Thyroid gland (tissue), 4 donors: ENCODE measurements at regions not wholly inside any gene's neighbourhood (a gene's known extent, or its start where the extent isn't known, plus 50 kb on each side); places are given as distances from the start of the nearest gene placed in this dataset.

Experiments used
- DNase-seq, 2 donors: peaks; one replicate each; pipeline ENCODE4 v3.0.0-alpha.2; 2019
- H3K27ac ChIP-seq, 3 donors: fragments of 200-600 bp; sonication (generic); 1 replicate in 2 of 3; 2 replicates in 1 of 3; pipeline ENCODE4 v1.5.1; 2016 to 2019; ENCODE audit warnings: mild to moderate bottlenecking in 1 of 3, moderate library complexity in 1 of 3
- H3K27me3 ChIP-seq: fragments of 200-600 bp; sonication (generic); one replicate; pipeline ENCODE4 v1.5.1; 2019
- H3K36me3 ChIP-seq, 2 donors: fragments of 200-600 bp; sonication (generic); one replicate each; pipeline ENCODE4 v1.5.1; 2016 to 2019
- H3K4me1 ChIP-seq, 2 donors: fragments of 200-600 bp; sonication (generic); one replicate each; pipeline ENCODE4 v1.5.1; 2017 to 2019
- H3K4me3 ChIP-seq, 3 donors: fragments of 200-600 bp; sonication (generic); replicated peaks in 1 of 3; 1 replicate in 2 of 3; 2 replicates in 1 of 3; pipeline ENCODE4 v1.5.1; 2016; ENCODE audit warnings: mild to moderate bottlenecking in 1 of 3
- H3K9me3 ChIP-seq: fragments of 200-600 bp; sonication (generic); one replicate; pipeline ENCODE4 v1.5.1; 2017
- POLR2A ChIP-seq, 2 donors: fragments of 450-650 bp; IDR thresholded peaks; one replicate each; pipeline ENCODE4 v1.6.1; 2017; ENCODE audit warnings: antibody characterized with exemption in 2 of 2, mild to moderate bottlenecking in 2 of 2, moderate library complexity in 1 of 2
- WGBS, 2 donors: methylation state at CpG; one replicate each; pipeline ENCODE4 v1.1.5; 2017; 5-methylcytosine and 5-hydroxymethylcytosine counted together
- intact Hi-C: fragments of 100-400 bp; cut with DNase I; formaldehyde crosslinking; loops from one replicate; pipeline ENCODE4 v1.15.1; 2023
- TF ChIP-seq, protein P1 (sequence below), 6 experiments: fragments of 200-600 bp in 3 of 6; fragments of 450-650 bp in 3 of 6; sonication (generic) in 3 of 6; IDR thresholded peaks; one replicate each; pipeline ENCODE4 v1.5.1; 2016 to 2019; ENCODE audit warnings: antibody characterized with exemption in 6 of 6, mild to moderate bottlenecking in 2 of 6, inconsistent platforms in 1 of 6, moderate library complexity in 1 of 6

DNA sequence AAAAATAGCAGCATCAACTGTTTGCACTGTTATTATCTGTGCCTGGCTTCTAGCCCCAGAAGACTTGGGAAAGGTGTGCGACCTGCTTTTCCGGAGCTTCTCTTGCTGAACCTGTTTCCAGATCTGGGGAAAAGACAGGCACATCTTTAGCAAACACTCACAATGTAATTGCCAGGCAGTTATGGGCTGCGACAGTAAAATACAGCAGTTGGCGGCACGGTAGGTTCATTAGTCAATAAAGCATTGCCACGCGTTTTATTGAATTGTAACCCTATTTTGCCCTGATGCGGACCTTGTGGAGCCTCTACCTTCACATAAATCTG is 223.7 kb upstream of the TSHZ3 start:
- TF ChIP-seq, protein P1, sequence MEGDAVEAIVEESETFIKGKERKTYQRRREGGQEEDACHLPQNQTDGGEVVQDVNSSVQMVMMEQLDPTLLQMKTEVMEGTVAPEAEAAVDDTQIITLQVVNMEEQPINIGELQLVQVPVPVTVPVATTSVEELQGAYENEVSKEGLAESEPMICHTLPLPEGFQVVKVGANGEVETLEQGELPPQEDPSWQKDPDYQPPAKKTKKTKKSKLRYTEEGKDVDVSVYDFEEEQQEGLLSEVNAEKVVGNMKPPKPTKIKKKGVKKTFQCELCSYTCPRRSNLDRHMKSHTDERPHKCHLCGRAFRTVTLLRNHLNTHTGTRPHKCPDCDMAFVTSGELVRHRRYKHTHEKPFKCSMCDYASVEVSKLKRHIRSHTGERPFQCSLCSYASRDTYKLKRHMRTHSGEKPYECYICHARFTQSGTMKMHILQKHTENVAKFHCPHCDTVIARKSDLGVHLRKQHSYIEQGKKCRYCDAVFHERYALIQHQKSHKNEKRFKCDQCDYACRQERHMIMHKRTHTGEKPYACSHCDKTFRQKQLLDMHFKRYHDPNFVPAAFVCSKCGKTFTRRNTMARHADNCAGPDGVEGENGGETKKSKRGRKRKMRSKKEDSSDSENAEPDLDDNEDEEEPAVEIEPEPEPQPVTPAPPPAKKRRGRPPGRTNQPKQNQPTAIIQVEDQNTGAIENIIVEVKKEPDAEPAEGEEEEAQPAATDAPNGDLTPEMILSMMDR (IDR thresholded peaks at IDR 0.05), result no peak
- H3K36me3 ChIP-seq, result no peaks in the 10 kb centered on the region
- H3K9me3 ChIP-seq, result no peaks in the 10 kb centered on the region
- intact Hi-C loops, result no loop called here
- no peak overlapping the region for H3K27ac ChIP-seq
- no peaks in the 10 kb centered on the region for H3K27me3 ChIP-seq
- no peaks in the 10 kb centered on the region for H3K4me1 ChIP-seq
- H3K4me3 ChIP-seq, result no peak overlapping the region
- 94 to 95% methylated on average over 8 of the region's 8 CpGs for WGBS, 2 donors
- no peak for DNase-seq

DNA sequence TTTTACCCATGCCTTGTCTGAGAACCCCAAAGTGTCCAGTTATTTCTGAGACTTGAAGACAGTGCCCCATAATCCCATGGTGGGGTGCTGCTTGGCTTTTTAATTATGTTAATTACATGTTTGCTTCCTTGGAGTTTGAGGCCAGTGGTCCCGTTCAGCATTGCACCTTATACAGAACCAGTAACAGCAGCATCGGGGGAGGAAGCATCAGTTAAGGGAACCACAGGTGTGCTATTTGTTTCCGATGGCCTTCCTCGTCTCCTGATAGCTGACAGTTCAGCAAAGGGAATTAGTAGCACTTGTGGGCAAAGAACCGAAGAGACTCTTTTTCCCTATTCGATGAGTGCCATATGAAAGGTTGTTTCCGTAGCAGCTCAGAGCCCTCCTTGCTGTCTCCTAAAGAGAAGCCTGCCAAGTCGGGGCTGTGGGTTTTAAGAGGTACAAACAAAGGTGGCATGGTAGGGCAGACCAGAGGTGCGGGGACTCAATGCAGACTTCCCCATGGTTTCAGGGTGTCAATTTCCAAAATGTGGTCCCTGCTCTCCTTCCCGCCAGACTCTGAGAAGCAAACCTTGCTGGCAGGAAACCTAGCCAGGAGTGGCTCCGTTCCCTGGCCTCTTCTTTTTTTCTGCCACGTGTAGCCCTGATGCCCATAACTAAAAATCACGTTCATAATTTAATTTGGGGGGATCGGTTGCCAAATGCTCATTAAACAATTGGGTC is 225.2 kb upstream of the TSHZ3 start:
- TF ChIP-seq POLR2A (IDR thresholded peaks at IDR 0.05), result no peak
- TF ChIP-seq, protein P1 (IDR thresholded peaks at IDR 0.05), result no peak
- H3K36me3 ChIP-seq, result no peaks in the 10 kb centered on the region
- no peak for DNase-seq

DNA sequence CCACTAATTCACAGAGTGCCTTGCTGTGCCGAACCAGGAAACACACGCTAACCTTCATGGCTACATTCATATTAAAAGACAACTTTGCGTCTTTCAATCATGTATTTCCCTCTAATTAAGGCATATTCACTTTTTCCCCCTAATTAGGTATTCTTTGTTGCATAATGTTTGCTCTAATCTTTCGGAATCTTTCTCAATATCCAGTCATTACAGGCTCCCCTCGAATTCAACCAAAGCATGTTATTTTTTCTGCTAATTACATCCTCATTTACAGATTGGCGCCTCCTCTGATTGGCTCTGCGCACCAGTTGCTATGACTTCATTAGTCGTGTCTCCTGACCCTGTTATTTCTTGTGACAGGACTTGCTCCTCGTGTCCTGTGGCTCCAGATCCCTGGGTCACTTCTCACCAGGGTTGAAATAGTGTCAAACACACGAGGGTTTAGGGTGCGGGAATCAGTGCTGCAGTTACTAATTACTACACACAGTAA is 226.7 kb upstream of the TSHZ3 start:
- no peaks in the 10 kb centered on the region for H3K36me3 ChIP-seq
- H3K27ac ChIP-seq, result no peak overlapping the region
- H3K9me3 ChIP-seq, result no peaks in the 10 kb centered on the region
- WGBS, 2 donors, result 81 to 83% methylated on average over 11 of the region's 11 CpGs
- H3K4me1 ChIP-seq, result no peaks in the 10 kb centered on the region
- no peak overlapping the region for H3K4me3 ChIP-seq
- intact Hi-C loops, result no loop called here
- no peak for DNase-seq
- TF ChIP-seq, protein P1 (IDR thresholded peaks at IDR 0.05), result no peak
- no peaks in the 10 kb centered on the region for H3K27me3 ChIP-seq

More for the DNA sequence above, 225.2 kb upstream of the TSHZ3 start:
- Histone ChIP-seq H3K27ac (no peak overlapping the region), H3K9me3 (no peaks in the 10 kb centered on the region), H3K27me3 (no peaks in the 10 kb centered on the region), H3K4me1 (no peaks in the 10 kb centered on the region), H3K4me3 (no peak overlapping the region)
- intact Hi-C loops, result no loop called here
- 71 to 76% methylated on average over 14 of the region's 14 CpGs for WGBS, 2 donors

GRCh38 chr19:31578326-31578725 is 229.1 kb upstream of the TSHZ3 start:
- 86% methylated on average over 3 of the region's 3 CpGs; no CpG with 5 or more reads in 1 of the 2 donors for WGBS, 2 donors
- no peak for DNase-seq
- intact Hi-C loops, result no loop called here
- Histone ChIP-seq H3K4me1 (no peaks in the 10 kb centered on the region), H3K27ac (no peak overlapping the region), H3K36me3 (no peaks in the 10 kb centered on the region), H3K4me3 (no peak overlapping the region), H3K9me3 (no peaks in the 10 kb centered on the region), H3K27me3 (no peaks in the 10 kb centered on the region)
- TF ChIP-seq, protein P1 (IDR thresholded peaks at IDR 0.05), result no peak
- no peak for TF ChIP-seq POLR2A (IDR thresholded peaks at IDR 0.05)

DNA sequence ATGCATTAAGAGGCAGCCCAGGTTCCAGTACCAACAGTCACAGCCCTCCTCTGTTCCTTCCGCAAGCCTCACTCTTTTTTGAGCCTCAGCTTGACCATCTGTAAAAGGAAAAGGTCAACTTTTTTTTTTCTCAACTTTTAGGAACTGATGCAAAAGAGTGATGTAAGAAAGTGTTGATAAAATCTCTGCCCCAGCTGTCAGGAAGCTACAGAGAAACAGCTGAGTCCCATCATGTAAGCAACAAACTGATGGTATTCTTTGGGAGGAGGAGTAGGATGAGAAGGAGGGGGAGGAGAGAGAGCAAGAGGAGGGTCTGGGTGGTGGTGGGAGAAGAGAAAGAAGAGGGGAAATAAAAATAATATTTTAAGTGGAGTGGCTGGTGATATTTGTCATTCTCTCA is 233.9 kb upstream of the TSHZ3 start:
- Histone ChIP-seq H3K36me3 (no peaks in the 10 kb centered on the region), H3K27ac (no peak overlapping the region), H3K9me3 (no peaks in the 10 kb centered on the region), H3K4me3 (no peak overlapping the region), H3K4me1 (no peaks in the 10 kb centered on the region), H3K27me3 (no peaks in the 10 kb centered on the region)
- 79 to 85% methylated on average over 1 of the region's 1 CpG for WGBS, 2 donors
- intact Hi-C loops, result no loop called here
- no peak for TF ChIP-seq POLR2A (IDR thresholded peaks at IDR 0.05)
- TF ChIP-seq, protein P1 (IDR thresholded peaks at IDR 0.05), result no peak
- DNase-seq, result no peak
